ENCODE measurements at regions not wholly inside any gene's neighbourhood (a gene's known extent, or its start where the extent isn't known, plus 50 kb on each side); places are given as distances from the start of the nearest gene placed in this dataset.

DNA sequence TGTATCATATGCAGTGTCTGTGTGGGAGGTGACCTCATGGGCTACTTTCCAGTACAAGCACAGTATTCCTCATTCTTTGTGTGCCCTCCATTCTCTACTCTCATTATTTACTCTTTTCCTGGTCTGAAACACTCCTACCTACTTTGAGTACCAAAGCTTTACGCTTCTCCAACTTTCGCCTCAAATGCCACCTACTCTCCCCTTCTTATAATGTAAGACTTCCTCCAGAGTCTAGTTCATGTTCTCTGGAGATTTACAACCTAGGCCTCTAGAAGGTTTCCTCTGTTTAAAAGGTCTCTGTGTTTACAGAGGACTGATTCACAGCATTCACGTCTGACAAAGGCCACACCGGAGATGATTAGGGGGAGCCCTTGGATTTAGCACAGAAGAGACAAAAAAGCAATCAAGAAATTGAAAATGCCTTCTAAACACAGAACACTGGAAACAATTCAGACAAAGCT is 302.0 kb downstream of the KLF12 start:
- TF ChIP-seq CTCF (IDR thresholded peaks at IDR 0.05; ENCODE audit: insufficient read depth, low read depth, low read length) = no peak
- TF ChIP-seq EZH2 (IDR thresholded peaks at IDR 0.05; ENCODE audit: insufficient read depth, low read length) = no peak
